GM19372 (cell line): ENCODE measurements at regions not wholly inside any gene's neighbourhood (a gene's known extent, or its start where the extent isn't known, plus 50 kb on each side); places are given as distances from the start of the nearest gene placed in this dataset.

ENCODE experiments used
- ATAC-seq: cut with Tn5 transposase; IDR thresholded peaks from one replicate; pipeline ENCODE4 v1.9.1; 2021; ENCODE audit warnings: mild to moderate bottlenecking, low read depth, moderate library complexity; ENCODE audit not compliant: unreplicated experiment

- no peak for ATAC-seq
These were observed 299.4 kb upstream of the RASA1 start for GRCh38 chr5:86968301-86968753.

GRCh38 chr5:86970361-86970760 is 297.3 kb upstream of the RASA1 start:
- no peak for ATAC-seq

GRCh38 chr5:86971034-86971571 is 296.6 kb upstream of the RASA1 start:
- peak; percentile 67 for ATAC-seq

- ATAC-seq = no peak
These were observed 292.7 kb upstream of the RASA1 start for GRCh38 chr5:86974955-86975354.

DNA sequence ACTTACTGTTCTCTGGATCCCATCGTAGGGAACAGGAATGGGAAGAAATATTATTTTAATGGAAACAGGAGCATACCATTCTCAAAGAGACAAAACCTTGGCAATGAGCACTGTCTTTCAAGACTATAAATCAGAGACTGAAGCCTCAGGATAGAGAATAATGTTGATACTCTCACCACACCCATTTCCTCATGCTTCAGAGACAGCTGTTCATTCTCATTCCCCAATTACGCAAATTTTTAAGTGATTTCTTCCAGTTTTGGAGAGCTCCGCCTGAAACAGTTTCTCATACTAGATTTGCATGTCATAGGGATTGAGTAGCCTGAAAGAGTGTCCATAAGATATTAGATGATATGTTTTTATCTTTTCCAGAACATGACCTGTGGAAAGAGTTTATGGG is 290.5 kb upstream of the RASA1 start:
- no peak for ATAC-seq

GRCh38 chr5:86977808-86978207 is 289.9 kb upstream of the RASA1 start:
- ATAC-seq = no peak

GRCh38 chr5:86979811-86980411 is 287.8 kb upstream of the RASA1 start:
- ATAC-seq = peak; percentile 51

GRCh38 chr5:86981898-86982297 is 285.8 kb upstream of the RASA1 start:
- ATAC-seq = no peak

GRCh38 chr5:86983208-86983607 is 284.5 kb upstream of the RASA1 start:
- no peak for ATAC-seq

- ATAC-seq = no peak
These were observed 280.8 kb upstream of the RASA1 start for GRCh38 chr5:86986837-86987236.

GRCh38 chr5:86997516-86997915 is 270.2 kb upstream of the RASA1 start:
- ATAC-seq = no peak

DNA sequence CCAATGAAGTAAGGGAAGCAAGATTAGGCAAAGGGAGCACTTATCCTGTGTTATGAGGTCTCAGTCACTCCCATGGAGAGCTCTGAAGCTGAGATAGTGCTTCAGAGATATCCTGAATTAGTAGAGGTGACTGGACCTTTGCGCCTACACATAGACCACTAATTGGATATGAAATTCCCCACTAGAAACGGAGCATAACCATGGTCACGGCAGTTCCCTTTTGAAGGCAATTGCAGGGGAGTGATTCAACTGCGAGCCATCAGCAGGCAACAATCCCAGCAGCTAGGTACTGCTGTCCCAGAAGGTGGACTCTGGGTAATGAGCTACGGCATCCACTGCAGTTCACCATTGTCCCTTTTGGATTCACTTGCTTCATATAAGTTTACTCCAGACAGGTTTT is 267.7 kb upstream of the RASA1 start:
- no peak for ATAC-seq

- ATAC-seq = no peak
These were observed 265.2 kb upstream of the RASA1 start for GRCh38 chr5:87002485-87002884.

- ATAC-seq = no peak
These were observed 263.6 kb upstream of the RASA1 start for GRCh38 chr5:87004101-87004500.

DNA sequence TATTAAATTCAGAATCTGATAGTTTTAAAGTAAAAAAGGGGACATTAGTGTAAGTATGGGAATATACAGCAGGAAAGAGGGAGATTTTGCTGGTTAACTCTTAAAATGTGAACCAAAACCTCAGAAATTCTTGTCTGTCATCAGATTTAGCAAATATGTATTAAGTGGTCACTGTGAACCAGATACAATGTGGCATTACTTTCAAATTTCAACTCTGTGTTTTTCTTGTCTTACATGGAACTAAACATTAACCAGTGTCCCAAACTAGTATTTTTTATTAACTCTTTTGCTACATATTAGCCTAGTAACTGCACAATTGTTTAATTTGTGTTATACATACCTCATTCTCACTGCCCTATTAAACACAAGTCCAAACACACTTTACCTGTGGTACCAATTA is 259.9 kb upstream of the RASA1 start:
- ATAC-seq = no peak

DNA sequence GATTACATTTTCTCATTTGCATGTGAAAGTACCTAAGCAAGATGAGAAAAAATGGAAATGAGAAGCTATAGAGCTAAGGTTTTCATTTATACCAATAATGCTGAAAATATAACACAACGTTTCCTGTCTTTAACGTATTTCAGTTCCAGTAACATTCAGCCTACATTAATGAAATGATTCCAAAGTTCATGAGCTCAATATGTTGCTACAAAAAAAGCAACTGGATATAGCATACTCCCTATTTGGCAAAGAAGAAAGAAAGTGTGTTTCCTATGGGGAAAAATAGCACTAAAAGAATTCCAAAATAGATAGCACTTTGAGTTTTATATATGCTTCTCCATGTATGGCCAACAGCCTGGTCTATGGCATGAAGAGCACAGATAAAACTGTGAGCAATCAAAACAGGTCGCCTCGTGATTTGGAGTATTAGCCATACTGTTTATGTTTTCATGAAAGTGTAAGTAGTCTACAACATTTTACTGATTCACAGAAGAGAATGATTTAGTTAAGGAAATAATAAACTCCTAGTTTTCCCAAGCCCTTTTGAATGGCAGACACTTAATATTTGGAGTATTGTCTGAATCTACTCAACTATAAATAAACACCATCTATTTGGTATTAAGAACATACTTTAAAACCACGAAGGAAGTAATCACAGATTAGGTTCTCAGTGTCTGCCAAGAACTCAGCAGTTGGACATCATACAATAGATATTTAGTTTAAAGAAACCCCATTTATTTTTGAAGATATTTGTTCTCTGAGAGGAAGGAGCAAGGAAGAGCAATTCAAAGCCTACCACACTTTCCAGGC is 258.7 kb upstream of the RASA1 start:
- ATAC-seq = no peak

DNA sequence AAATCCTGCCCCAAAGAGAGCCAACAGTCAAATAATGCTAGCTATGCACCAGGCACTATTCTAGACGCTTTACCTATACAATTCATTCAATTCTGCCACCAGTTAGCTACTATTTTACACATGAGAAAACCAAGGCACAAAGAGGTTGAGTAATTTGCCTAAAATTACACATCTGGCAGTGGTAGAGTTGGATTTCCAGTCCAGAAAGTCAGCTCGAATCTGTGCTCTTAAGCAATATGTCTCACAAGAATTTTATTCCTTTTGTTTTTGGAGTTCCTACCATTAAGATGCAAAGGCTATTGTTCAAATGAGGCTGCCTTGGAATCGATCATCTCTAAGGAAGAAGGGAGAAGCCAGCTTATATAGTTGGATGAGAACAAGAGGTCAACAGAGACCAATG is 256.9 kb upstream of the RASA1 start:
- no peak for ATAC-seq

DNA sequence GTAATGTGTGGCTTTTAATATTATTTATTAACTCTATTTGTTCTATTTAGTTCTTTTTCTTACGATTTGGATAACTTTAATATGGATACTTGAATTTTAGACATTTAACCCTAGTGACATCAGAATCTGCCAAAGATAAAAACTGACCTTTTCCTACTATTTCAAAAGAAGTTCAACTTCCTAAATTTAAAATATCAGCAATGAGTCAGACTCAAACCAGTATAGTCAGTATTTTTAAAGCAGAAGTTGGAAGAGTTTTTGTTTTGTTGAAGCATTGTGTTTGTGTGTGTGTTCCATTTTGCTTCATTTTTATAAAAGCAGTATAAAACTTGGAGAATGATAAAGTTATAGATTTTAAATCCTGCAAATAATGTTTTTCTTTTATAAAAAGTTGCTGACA is 251.8 kb upstream of the RASA1 start:
- ATAC-seq = no peak

- ATAC-seq = peak; percentile 93
These were observed 247.4 kb upstream of the RASA1 start for GRCh38 chr5:87020099-87020934.

DNA sequence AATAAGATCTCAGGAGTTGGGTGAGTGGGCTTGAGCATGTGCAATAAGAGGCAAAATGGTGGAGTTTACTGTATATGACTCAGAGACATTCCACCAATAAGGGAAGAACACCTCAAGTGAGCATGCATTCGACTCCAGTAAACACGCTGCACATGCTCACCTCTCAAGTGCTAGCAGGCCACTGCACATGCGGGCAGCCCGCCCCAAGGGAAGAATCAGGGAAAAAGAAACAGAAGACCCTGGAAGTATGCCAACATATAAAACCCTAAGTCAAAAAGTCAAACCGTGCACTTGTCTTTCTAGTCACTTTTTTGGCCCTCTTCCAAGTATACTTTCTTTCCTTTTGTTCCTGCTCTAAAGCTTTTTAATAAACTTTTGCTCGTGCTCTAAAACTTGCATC is 245.3 kb upstream of the RASA1 start:
- ATAC-seq = no peak

DNA sequence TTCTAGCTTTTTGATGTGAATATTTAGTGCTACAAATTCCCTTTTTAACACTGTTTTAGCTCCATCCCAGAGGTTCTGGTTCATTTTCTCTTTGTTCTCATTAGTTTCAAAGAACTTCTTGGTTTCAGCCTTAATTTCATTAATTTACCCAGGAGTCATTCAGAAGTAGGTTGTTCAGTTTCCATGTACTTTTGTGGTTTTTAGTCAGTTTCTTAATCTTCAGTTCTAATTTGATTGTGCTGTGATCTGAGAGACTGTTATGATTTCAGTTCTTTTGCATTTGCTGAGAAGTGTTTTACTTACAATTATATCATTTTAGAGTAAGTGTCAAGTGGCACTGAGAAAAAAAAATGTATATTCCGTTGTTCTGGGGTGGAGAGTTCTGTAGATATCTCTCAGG is 240.1 kb upstream of the RASA1 start:
- no peak for ATAC-seq
